ENCODE measurements at regions not wholly inside any gene's neighbourhood (a gene's known extent, or its start where the extent isn't known, plus 50 kb on each side); places are given as distances from the start of the nearest gene placed in this dataset.

DNA sequence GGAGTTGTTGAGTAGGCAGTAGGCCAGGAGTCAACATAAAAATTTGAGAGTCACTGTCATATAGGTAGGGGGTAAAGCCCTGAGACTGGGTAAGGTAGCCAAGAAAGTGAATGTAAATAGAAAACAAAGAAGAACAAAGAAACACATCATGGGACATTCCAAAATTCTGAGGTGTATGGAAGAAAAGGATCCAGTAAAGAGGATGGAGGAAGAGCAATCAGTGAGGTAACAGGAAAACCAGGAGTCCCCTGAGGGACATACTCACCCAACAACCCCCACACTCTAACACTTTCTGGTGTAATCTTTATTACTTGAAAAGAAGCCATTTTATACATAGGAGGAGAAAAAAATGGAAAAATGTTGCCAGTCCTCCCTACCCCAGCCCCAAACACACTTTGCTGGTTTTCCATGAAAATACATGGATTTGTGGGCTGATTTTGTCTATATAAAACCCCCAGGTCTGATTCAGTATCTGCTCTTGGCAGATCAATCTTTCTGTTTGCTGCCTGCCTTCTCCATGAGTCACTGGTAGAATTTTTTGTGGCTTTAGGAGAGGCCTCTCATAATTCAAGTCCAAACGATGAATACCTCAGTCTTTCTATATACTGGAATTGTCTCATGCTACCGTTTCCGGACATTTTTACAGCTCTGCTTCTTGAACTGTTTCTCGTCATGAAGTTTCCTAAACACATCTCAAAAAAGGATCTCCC lies 271.4 kb upstream of the MAN1A1 start:
- Mint-ChIP-seq H3K4me1 (ENCODE audit: low read depth) (peaks cover 13% of the 10 kb centered on the region), H3K4me3 (ENCODE audit: unreplicated experiment) (no peak overlapping the region), H3K9me3 (ENCODE audit: low read depth) (no peaks in the 10 kb centered on the region), H3K27ac (ENCODE audit: unreplicated experiment) (peak overlapping the region; percentile 76), H3K36me3 (ENCODE audit: low read depth) (no peaks in the 10 kb centered on the region), H3K27me3 (ENCODE audit: low read depth) (peaks cover 2% of the 10 kb centered on the region)
- TF ChIP-seq, protein P1, sequence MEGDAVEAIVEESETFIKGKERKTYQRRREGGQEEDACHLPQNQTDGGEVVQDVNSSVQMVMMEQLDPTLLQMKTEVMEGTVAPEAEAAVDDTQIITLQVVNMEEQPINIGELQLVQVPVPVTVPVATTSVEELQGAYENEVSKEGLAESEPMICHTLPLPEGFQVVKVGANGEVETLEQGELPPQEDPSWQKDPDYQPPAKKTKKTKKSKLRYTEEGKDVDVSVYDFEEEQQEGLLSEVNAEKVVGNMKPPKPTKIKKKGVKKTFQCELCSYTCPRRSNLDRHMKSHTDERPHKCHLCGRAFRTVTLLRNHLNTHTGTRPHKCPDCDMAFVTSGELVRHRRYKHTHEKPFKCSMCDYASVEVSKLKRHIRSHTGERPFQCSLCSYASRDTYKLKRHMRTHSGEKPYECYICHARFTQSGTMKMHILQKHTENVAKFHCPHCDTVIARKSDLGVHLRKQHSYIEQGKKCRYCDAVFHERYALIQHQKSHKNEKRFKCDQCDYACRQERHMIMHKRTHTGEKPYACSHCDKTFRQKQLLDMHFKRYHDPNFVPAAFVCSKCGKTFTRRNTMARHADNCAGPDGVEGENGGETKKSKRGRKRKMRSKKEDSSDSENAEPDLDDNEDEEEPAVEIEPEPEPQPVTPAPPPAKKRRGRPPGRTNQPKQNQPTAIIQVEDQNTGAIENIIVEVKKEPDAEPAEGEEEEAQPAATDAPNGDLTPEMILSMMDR (IDR thresholded peaks at IDR 0.05): no peak
- no peak for DNase-seq (ENCODE audit: low spot score)

DNA sequence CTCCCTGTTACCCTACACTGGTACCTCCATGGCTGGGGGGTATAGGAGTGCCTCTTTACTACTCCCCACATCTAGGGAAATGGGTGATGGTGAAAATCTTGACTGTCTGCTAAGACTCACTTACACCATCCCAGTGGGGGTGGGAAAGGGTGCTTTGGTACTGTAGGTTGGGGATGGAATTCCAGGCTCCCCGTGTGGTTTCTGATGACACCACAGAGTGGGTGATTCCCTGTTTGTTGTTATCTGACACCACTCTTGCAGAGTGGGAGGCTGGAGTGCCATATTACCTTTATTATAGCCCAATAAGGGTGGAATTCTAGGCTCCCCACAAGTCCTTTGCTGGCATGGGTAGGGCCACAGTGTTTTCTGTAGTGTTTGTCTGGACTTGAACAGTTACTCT lies 264.6 kb upstream of the MAN1A1 start:
- peaks cover 5% of the 10 kb centered on the region for H3K4me1 Mint-ChIP-seq (ENCODE audit: low read depth)
- no peak for DNase-seq (ENCODE audit: low spot score)
- peaks cover 3% of the 10 kb centered on the region for H3K9me3 Mint-ChIP-seq (ENCODE audit: low read depth)
- H3K4me3 Mint-ChIP-seq (ENCODE audit: unreplicated experiment): no peak overlapping the region
- no peaks in the 10 kb centered on the region for H3K36me3 Mint-ChIP-seq (ENCODE audit: low read depth)
- H3K27me3 Mint-ChIP-seq (ENCODE audit: low read depth): peaks cover 4% of the 10 kb centered on the region
- H3K27ac Mint-ChIP-seq (ENCODE audit: unreplicated experiment): no peak overlapping the region
- TF ChIP-seq, protein P1 (IDR thresholded peaks at IDR 0.05): no peak

DNA sequence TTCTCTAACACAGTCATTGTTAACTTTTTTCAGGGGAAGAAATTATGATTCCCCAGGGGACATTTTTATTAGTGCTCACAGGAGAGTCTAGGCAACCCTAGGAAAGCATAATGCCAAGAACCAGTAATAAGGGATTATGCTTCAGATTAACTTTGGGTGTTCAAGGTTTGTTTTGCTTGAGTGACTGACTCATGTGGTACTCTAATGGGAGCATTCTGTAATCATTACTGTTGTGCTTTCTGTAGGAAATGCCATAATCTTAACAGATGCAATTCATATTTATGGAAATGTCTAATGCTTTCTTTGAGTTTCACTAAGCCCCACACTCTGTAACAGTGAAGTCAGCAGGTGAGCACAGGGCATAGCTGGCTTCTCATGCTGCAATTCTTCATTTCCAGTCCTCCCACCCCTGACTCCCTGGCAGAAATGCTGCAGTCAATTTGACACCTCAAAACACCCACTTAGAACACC lies 263.4 kb upstream of the MAN1A1 start:
- H3K4me3 Mint-ChIP-seq (ENCODE audit: unreplicated experiment): no peak overlapping the region
- no peaks in the 10 kb centered on the region for H3K36me3 Mint-ChIP-seq (ENCODE audit: low read depth)
- H3K9me3 Mint-ChIP-seq (ENCODE audit: low read depth): peaks cover 3% of the 10 kb centered on the region
- peaks cover 5% of the 10 kb centered on the region for H3K4me1 Mint-ChIP-seq (ENCODE audit: low read depth)
- TF ChIP-seq, protein P1 (IDR thresholded peaks at IDR 0.05): no peak
- no peak for DNase-seq (ENCODE audit: low spot score)
- H3K27me3 Mint-ChIP-seq (ENCODE audit: low read depth): peaks cover 4% of the 10 kb centered on the region
- no peak overlapping the region for H3K27ac Mint-ChIP-seq (ENCODE audit: unreplicated experiment)

DNA sequence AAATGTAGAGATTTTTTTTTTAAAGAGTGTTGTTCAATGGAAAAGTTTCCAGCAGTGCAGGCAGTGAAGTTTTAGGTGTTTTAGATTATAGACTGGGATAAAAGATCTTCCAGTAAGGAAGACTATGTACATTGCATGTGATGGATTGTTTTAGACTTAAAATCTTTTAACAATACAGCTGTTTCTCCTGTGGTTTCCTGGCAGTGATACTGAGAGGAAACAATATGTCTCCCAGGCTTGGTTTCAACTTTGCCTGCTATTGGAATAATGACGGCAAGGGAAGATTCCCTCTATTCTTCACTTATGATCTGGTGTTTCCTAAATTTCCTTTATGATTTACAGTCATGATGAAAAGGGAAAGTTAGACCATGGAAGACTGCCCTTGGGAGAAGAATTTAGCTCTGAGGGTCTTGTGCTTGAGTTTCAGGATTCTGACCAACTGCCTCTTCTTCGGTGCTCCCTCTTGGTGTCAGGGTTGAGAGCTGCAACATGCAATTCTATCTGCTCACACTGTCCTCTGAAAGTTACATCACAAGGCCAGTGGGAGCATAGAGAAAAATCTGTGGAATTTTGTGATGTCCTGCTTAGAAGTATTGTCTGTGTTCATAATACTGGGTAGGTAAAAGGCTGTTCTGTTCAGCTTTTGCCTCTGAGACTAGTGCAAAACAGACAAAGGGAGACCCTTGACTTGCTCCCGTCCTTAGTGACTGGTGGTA lies 262.8 kb upstream of the MAN1A1 start:
- H3K4me1 Mint-ChIP-seq (ENCODE audit: low read depth): peaks cover 5% of the 10 kb centered on the region
- DNase-seq (ENCODE audit: low spot score): no peak
- no peak overlapping the region for H3K27ac Mint-ChIP-seq (ENCODE audit: unreplicated experiment)
- TF ChIP-seq, protein P1 (IDR thresholded peaks at IDR 0.05): no peak
- H3K9me3 Mint-ChIP-seq (ENCODE audit: low read depth): peaks cover 3% of the 10 kb centered on the region
- no peak overlapping the region for H3K4me3 Mint-ChIP-seq (ENCODE audit: unreplicated experiment)
- H3K27me3 Mint-ChIP-seq (ENCODE audit: low read depth): peaks cover 4% of the 10 kb centered on the region
- H3K36me3 Mint-ChIP-seq (ENCODE audit: low read depth): no peaks in the 10 kb centered on the region

DNA sequence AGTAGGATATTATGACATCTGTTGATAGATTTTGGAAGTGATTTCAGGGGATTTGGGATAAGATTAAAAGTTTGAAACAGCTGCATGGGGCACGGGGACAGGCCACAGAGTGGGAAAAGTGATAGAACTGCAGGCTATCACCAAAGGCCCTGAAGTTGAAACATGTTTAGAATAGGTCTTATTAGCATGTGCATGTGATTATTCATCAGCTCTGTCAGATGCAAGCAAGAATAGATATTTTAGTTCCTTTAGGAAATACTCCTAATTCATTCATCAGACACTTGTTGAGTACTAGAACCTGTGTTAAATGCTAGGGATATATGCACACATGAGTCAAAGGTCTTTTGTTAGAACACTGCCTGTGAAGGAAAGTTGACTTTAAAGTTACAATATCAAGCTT lies 261.2 kb upstream of the MAN1A1 start:
- no peak overlapping the region for H3K27ac Mint-ChIP-seq (ENCODE audit: unreplicated experiment)
- H3K4me3 Mint-ChIP-seq (ENCODE audit: unreplicated experiment): no peak overlapping the region
- DNase-seq (ENCODE audit: low spot score): no peak
- H3K36me3 Mint-ChIP-seq (ENCODE audit: low read depth): no peaks in the 10 kb centered on the region
- peaks cover 3% of the 10 kb centered on the region for H3K9me3 Mint-ChIP-seq (ENCODE audit: low read depth)
- TF ChIP-seq, protein P1 (IDR thresholded peaks at IDR 0.05): no peak
- peaks cover 5% of the 10 kb centered on the region for H3K4me1 Mint-ChIP-seq (ENCODE audit: low read depth)
- H3K27me3 Mint-ChIP-seq (ENCODE audit: low read depth): peaks cover 2% of the 10 kb centered on the region

Data from chondrocyte (in vitro differentiated cells).